Kidney (tissue), 13 donors: ENCODE measurements at regions not wholly inside any gene's neighbourhood (a gene's known extent, or its start where the extent isn't known, plus 50 kb on each side); places are given as distances from the start of the nearest gene placed in this dataset.

Source experiments
- DNase-seq, 5 donors: peaks; one replicate each; pipeline ENCODE4 v3.0.0-alpha.2; 2013 to 2020
- FAIRE-seq: peaks from 2 replicates; lab custom pipeline; 2012; peaks lifted over from hg19 to GRCh38; lab: Jason Lieb, UNC
- H3K27ac ChIP-seq, 2 donors: one replicate each; pipeline ENCODE4 v1.7.0; 2013; ENCODE audit warnings: low read depth in 2 of 2, low read length in 2 of 2, inconsistent platforms in 1 of 2
- H3K27me3 ChIP-seq: one replicate; pipeline ENCODE4 v1.7.1; 2013; ENCODE audit warnings: low read length, inconsistent platforms; ENCODE audit not compliant: control insufficient read depth, insufficient read depth
- H3K36me3 ChIP-seq, 3 donors: one replicate each; pipeline versions ENCODE4 v1.7.0 to v1.7.1; 2013; ENCODE audit warnings: low read length in 3 of 3, control low read depth in 1 of 3, inconsistent platforms in 1 of 3; ENCODE audit not compliant: insufficient read depth in 3 of 3, control insufficient read depth in 2 of 3
- H3K4me1 ChIP-seq, 3 donors: one replicate each; pipeline versions ENCODE4 v1.7.0 to v1.7.1; 2013; ENCODE audit warnings: low read length in 3 of 3, inconsistent platforms in 1 of 3, low read depth in 1 of 3; ENCODE audit not compliant: control insufficient read depth in 2 of 3, insufficient read depth in 2 of 3
- H3K4me3 ChIP-seq, 3 donors: one replicate each; pipeline versions ENCODE4 v1.7.0 to v1.8.1; 2013; ENCODE audit warnings: low read length in 3 of 3, control low read depth in 1 of 3, inconsistent platforms in 1 of 3
- H3K9ac ChIP-seq, 3 donors: one replicate each; pipeline versions ENCODE4 v1.7.0 to v1.7.1; 2013; ENCODE audit warnings: low read length in 3 of 3, control low read depth in 1 of 3, inconsistent platforms in 1 of 3
- H3K9me3 ChIP-seq, 3 donors: one replicate each; pipeline versions ENCODE4 v1.7.0 to v1.7.1; 2013; ENCODE audit warnings: low read length in 3 of 3, control low read depth in 1 of 3, inconsistent platforms in 1 of 3; ENCODE audit not compliant: control insufficient read depth in 2 of 3, insufficient read depth in 1 of 3
- intact Hi-C: fragments of 100-400 bp; cut with DNase I; formaldehyde crosslinking; loops from one replicate; pipeline ENCODE4 v1.11.1; 2022
- TF ChIP-seq, protein P1 (sequence below): IDR thresholded peaks from 3 replicates; pipeline ENCODE4 v1.5.1; 2012; ENCODE audit warnings: mild to moderate bottlenecking, moderate library complexity, borderline replicate concordance; ENCODE audit not compliant: insufficient read depth; ENCODE audit errors: extremely low read depth
- donor health status: control.
- donor health status: control.
- donor health status: control.
- donor health status: control.
- donor health status: control.
- donor health status: DM: yes; HTN: yes; CAD: no.
- donor health status: Normal renal cell carcinoma (clear cell type).

DNA sequence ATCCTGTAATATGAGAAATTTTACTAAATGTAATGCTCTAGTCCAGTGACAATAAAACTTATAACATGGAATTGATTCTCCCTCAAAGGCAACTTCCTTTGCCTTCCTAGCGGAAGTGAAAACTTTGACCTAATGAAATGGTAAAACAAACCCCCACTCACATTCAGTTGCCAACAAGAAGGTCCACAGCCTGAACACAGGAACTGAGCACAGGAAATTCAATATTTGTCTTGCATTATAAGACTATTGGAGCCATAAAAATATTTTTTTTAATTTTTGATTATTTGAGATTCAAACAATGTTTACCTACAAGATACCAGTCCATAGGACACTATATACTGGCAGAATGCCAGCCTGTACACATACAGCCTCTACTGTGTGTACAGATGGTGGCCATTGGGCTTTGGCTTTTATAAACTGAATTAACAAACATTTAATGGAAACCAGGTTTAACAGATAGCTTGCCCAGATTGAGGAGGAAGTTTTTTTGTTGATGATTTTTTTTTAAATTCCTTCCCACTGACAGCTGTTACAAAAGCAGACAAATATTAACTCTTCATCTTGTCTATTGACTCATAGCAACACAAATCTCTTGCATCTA lies 481.5 kb upstream of the JAG1 start:
- Histone ChIP-seq H3K4me3 (no peak overlapping the region), H3K9me3 (no peaks in the 10 kb centered on the region), H3K4me1 (peaks cover 0 to 5% (median 0%) of the 10 kb centered on the region in 3 donors), H3K36me3 (no peaks in the 10 kb centered on the region), H3K9ac (no peak overlapping the region), H3K27me3 (no peaks in the 10 kb centered on the region), H3K27ac (no peak overlapping the region)
- intact Hi-C loops = no loop called here
- TF ChIP-seq, protein P1, sequence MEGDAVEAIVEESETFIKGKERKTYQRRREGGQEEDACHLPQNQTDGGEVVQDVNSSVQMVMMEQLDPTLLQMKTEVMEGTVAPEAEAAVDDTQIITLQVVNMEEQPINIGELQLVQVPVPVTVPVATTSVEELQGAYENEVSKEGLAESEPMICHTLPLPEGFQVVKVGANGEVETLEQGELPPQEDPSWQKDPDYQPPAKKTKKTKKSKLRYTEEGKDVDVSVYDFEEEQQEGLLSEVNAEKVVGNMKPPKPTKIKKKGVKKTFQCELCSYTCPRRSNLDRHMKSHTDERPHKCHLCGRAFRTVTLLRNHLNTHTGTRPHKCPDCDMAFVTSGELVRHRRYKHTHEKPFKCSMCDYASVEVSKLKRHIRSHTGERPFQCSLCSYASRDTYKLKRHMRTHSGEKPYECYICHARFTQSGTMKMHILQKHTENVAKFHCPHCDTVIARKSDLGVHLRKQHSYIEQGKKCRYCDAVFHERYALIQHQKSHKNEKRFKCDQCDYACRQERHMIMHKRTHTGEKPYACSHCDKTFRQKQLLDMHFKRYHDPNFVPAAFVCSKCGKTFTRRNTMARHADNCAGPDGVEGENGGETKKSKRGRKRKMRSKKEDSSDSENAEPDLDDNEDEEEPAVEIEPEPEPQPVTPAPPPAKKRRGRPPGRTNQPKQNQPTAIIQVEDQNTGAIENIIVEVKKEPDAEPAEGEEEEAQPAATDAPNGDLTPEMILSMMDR = no peak
- no peak for DNase-seq
- no peak for FAIRE-seq

DNA sequence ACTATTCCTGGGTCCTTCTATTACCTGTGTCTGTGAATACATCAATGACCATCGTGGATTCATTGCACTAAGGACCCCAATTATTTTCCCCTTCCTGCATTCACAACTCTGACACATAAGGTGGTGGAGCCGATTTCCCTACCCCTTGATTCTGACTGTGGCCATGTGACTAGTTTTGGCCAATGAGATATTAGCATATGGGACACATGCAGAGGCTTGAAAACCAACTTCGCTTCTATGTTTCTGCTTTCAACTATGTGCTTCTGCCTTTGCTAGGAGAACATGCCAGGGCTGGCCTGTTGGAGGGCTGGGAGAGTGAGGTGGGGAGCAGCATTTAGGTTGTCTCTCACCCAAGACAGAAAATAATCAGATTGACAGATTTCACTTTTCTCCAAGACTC lies 483.1 kb upstream of the JAG1 start:
- TF ChIP-seq, protein P1 = no peak
- Histone ChIP-seq H3K9ac (no peak overlapping the region), H3K27ac (no peak overlapping the region), H3K36me3 (no peaks in the 10 kb centered on the region), H3K4me3 (no peak overlapping the region), H3K4me1 (peaks cover 0 to 5% (median 0%) of the 10 kb centered on the region in 3 donors), H3K27me3 (no peaks in the 10 kb centered on the region), H3K9me3 (no peaks in the 10 kb centered on the region)
- intact Hi-C loops = no loop called here
- DNase-seq (no peak), FAIRE-seq (no peak)

DNA sequence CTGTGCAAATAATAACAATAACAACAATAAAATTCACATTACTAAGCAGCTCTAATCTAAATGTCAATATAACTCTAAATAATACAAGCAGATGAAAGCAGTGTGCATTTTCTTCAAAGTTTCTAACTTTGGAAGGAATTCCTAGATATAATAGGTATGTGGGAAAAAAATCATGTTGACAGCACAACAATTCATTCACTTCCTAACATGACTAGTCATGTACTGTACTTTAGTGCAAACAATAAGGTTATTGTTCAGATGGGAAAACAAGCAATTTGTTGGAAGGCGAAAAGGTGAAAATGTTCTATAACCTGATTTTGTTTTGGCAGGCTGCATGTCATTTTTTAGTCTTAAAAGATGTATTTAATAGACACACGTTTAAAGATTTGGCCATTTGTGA lies 484.3 kb upstream of the JAG1 start:
- FAIRE-seq (no peak), DNase-seq (no peak)
- Histone ChIP-seq H3K4me1 (peaks cover 0 to 5% (median 0%) of the 10 kb centered on the region in 3 donors), H3K4me3 (no peak overlapping the region), H3K9ac (no peak overlapping the region), H3K36me3 (no peaks in the 10 kb centered on the region), H3K27me3 (no peaks in the 10 kb centered on the region), H3K27ac (no peak overlapping the region), H3K9me3 (no peaks in the 10 kb centered on the region)
- TF ChIP-seq, protein P1 = no peak
- intact Hi-C loops = no loop called here

GRCh38 chr20:11158589-11158988 lies 484.8 kb upstream of the JAG1 start:
- H3K9me3 ChIP-seq = no peaks in the 10 kb centered on the region
- DNase-seq (no peak), FAIRE-seq (no peak)
- no peak overlapping the region for H3K9ac ChIP-seq
- no peaks in the 10 kb centered on the region for H3K36me3 ChIP-seq
- no peak overlapping the region for H3K4me3 ChIP-seq
- H3K27ac ChIP-seq = no peak overlapping the region
- intact Hi-C loops = no loop called here
- peaks cover 0 to 5% (median 0%) of the 10 kb centered on the region in 3 donors for H3K4me1 ChIP-seq
- no peaks in the 10 kb centered on the region for H3K27me3 ChIP-seq
- TF ChIP-seq, protein P1 = no peak
